HepG2 (cell line): ENCODE measurements at regions not wholly inside any gene's neighbourhood (a gene's known extent, or its start where the extent isn't known, plus 50 kb on each side); places are given as distances from the start of the nearest gene placed in this dataset.

ENCODE experiments used
- ATAC-seq: fragments of 200-7000 bp; cut with Tn5 transposase; 3 replicates; pipeline ENCODE4 v1.9.1; 2020; ENCODE audit warnings: mild to moderate bottlenecking, moderate library complexity
- BruUV-seq: library from RNA; stranded (reverse); fragments of 400-500 nt; replicated peaks from 2 replicates; lab custom pipeline; 2021; lab: Mats Ljungman, UMichigan
- CTCF ChIA-PET: fragments of 300-600 bp; formaldehyde crosslinking; extraction: SDS; loops from one replicate; lab custom pipeline; 2021; ENCODE audit warnings: low total read pairs, inconsistent platforms, low intra/inter-chr PET ratio; lab: Yijun Ruan, JAX
- POLR2A ChIA-PET: fragments of 350-600 bp; sonication (Branson Sonifier 250); formaldehyde crosslinking; loops from one replicate; lab custom pipeline; 2020; ENCODE audit warnings: antibody characterized with exemption, inconsistent platforms; lab: Yijun Ruan, JAX
- DNase-seq: peaks from one replicate; pipeline ENCODE4 v3.0.0-alpha.2; 2015; ENCODE audit warnings: low spot score
- FAIRE-seq: peaks from 3 replicates; lab custom pipeline; 2011; peaks lifted over from hg19 to GRCh38; lab: Jason Lieb, UNC
- H2AFZ ChIP-seq: one replicate; pipeline ENCODE4 v1.6.1; 2011; ENCODE audit warnings: low read length, inconsistent platforms
- H3K27ac ChIP-seq: fragments of 300-600 bp; 3 replicates; pipeline ENCODE4 v1.8.0; 2011; ENCODE audit warnings: mixed run types, mild to moderate bottlenecking, mixed read lengths, low read length, inconsistent platforms; ENCODE audit not compliant: insufficient read depth; ENCODE audit errors: extremely low read length
- H3K27me3 ChIP-seq, 2 experiments: fragments of 200-600 bp in 1 of 2; 2 replicates in 1 of 2; 3 replicates in 1 of 2; pipeline versions ENCODE4 v1.6.0 to v1.8.0; 2011; ENCODE audit warnings: low read length in 2 of 2, mild to moderate bottlenecking in 2 of 2, moderate library complexity in 2 of 2, inconsistent platforms in 1 of 2; ENCODE audit not compliant: insufficient read depth in 2 of 2, control insufficient read depth in 1 of 2
- H3K36me3 ChIP-seq, 2 experiments: fragments of 200-600 bp in 1 of 2; replicated peaks in 1 of 2; 2 replicates in 1 of 2; 3 replicates in 1 of 2; pipeline versions ENCODE4 v1.5.1 to v1.8.0; 2011; ENCODE audit warnings: low read length in 2 of 2, inconsistent platforms in 1 of 2; ENCODE audit not compliant: insufficient read depth in 2 of 2, control insufficient read depth in 1 of 2
- H3K4me1 ChIP-seq: 2 replicates; pipeline ENCODE4 v1.5.1; 2012; ENCODE audit warnings: low read length, inconsistent platforms; ENCODE audit not compliant: insufficient read depth
- H3K4me2 ChIP-seq: 2 replicates; pipeline ENCODE4 v1.6.0; 2011; ENCODE audit warnings: low read depth, low read length, inconsistent platforms
- H3K4me3 ChIP-seq, 3 experiments: fragments of 200-600 bp in 1 of 3; sonication (generic), shearing (Covaris generic) in 1 of 3; replicated peaks in 1 of 3; 2 replicates each; pipeline ENCODE4 v1.5.1; 2011 to 2016; ENCODE audit warnings: low read length in 3 of 3, inconsistent platforms in 2 of 3, low read depth in 2 of 3, mild to moderate bottlenecking in 2 of 3, control low read depth in 1 of 3, mixed read lengths in 1 of 3; ENCODE audit not compliant: insufficient read depth in 1 of 3
- H3K79me2 ChIP-seq: one replicate; pipeline ENCODE4 v1.6.1; 2011; ENCODE audit warnings: low read length, inconsistent platforms; ENCODE audit not compliant: insufficient read depth
- H3K9ac ChIP-seq: 2 replicates; pipeline ENCODE4 v1.6.0; 2011; ENCODE audit warnings: mild to moderate bottlenecking, low read depth, low read length, inconsistent platforms; ENCODE audit not compliant: insufficient read depth
- H3K9me3 ChIP-seq: 2 replicates; pipeline ENCODE4 v1.5.1; 2012; ENCODE audit warnings: mild to moderate bottlenecking, low read length
- H4K20me1 ChIP-seq: 2 replicates; pipeline ENCODE4 v1.6.0; 2011; ENCODE audit warnings: inconsistent platforms, mild to moderate bottlenecking, low read length, moderate library complexity; ENCODE audit not compliant: insufficient read depth
- GTF3A ChIP-seq: sonication (generic); formaldehyde crosslinking; conservative IDR thresholded peaks from 2 replicates; pipeline ENCODE4 v1.4.0; 2020; ENCODE audit warnings: mild to moderate bottlenecking, missing genetic modification reagents
- ISL2 ChIP-seq: sonication (generic); formaldehyde crosslinking; IDR thresholded peaks from 2 replicates; pipeline ENCODE4 v1.5.0; 2020; ENCODE audit warnings: missing genetic modification reagents
- KDM3A ChIP-seq: IDR thresholded peaks from 2 replicates; pipeline ENCODE4 v1.6.1; 2018; ENCODE audit warnings: low read depth, missing compliant biosample characterization
- KLF13 ChIP-seq: sonication (generic); formaldehyde crosslinking; IDR thresholded peaks from 2 replicates; pipeline ENCODE4 v1.4.0; 2020; ENCODE audit warnings: mild to moderate bottlenecking, missing genetic modification reagents
- RBAK ChIP-seq: sonication (generic); formaldehyde crosslinking; IDR thresholded peaks from 2 replicates; pipeline ENCODE4 v1.5.1; 2020; ENCODE audit warnings: mild to moderate bottlenecking, missing genetic modification reagents
- RFXAP ChIP-seq: sonication (generic); formaldehyde crosslinking; IDR thresholded peaks from 2 replicates; pipeline ENCODE4 v1.4.0; 2020; ENCODE audit warnings: missing genetic modification reagents, borderline replicate concordance
- RNF2 ChIP-seq: fragments of 450-650 bp; conservative IDR thresholded peaks from 2 replicates; pipeline ENCODE4 v1.6.1; 2016; ENCODE audit warnings: low read depth
- SAP130 ChIP-seq: IDR thresholded peaks from 2 replicates; pipeline ENCODE4 v1.6.1; 2016; ENCODE audit warnings: low read depth
- SYNCRIP ChIP-seq: fragments of 200-400 bp; formaldehyde crosslinking; IDR thresholded peaks from 2 replicates; pipeline ENCODE4 v1.6.1; 2018; ENCODE audit warnings: mild to moderate bottlenecking, low read depth, low read length; ENCODE audit not compliant: insufficient read depth
- TBX3 ChIP-seq: fragments of 450-650 bp; IDR thresholded peaks from 2 replicates; pipeline ENCODE4 v1.6.1; 2017; ENCODE audit warnings: antibody characterized with exemption, mild to moderate bottlenecking, inconsistent platforms, borderline replicate concordance
- U2AF2 ChIP-seq: fragments of 200-400 bp; formaldehyde crosslinking; IDR thresholded peaks from 2 replicates; pipeline ENCODE4 v1.6.1; 2017; ENCODE audit warnings: low read depth, mild to moderate bottlenecking, low read length
- ZBTB38 ChIP-seq: sonication (generic); formaldehyde crosslinking; IDR thresholded peaks from 2 replicates; pipeline ENCODE4 v1.5.1; 2020; ENCODE audit warnings: mild to moderate bottlenecking, missing genetic modification reagents
- ZBTB7B ChIP-seq: sonication (generic); formaldehyde crosslinking; IDR thresholded peaks from 2 replicates; pipeline ENCODE4 v1.4.0; 2020; ENCODE audit warnings: missing genetic modification reagents
- ZNF34 ChIP-seq: sonication (generic); formaldehyde crosslinking; IDR thresholded peaks from 2 replicates; pipeline ENCODE4 v1.4.0; 2020; ENCODE audit warnings: mild to moderate bottlenecking, missing genetic modification reagents, borderline replicate concordance
- ZNF629 ChIP-seq: sonication (generic); formaldehyde crosslinking; conservative IDR thresholded peaks from 2 replicates; pipeline ENCODE4 v1.5.0; 2020; ENCODE audit warnings: missing genetic modification reagents
- ZNF749 ChIP-seq: sonication (generic); formaldehyde crosslinking; IDR thresholded peaks from 2 replicates; pipeline ENCODE4 v1.8.0; 2022; ENCODE audit warnings: mild to moderate bottlenecking, missing genetic modification reagents, moderate library complexity, borderline replicate concordance
- WGBS: methylation state at CpG from one replicate; pipeline ENCODE4 v1.1.6; 2017; ENCODE audit warnings: low lambda C conversion rate; 5-methylcytosine and 5-hydroxymethylcytosine counted together
- in situ Hi-C: cut with HindIII; loops from 2 replicates; pipeline ENCODE4 v1.10.0; 2017; ENCODE audit warnings: low pct_unique_long_range_greater_than_20kb; ENCODE audit not compliant: extremely low pct_ligation_motif_present
- intact Hi-C: fragments of 100-400 bp; cut with micrococcal nuclease; formaldehyde crosslinking; loops from one replicate; pipeline ENCODE4 v1.10.0; 2022; ENCODE audit not compliant: unreplicated experiment
- TF ChIP-seq, protein P1 (sequence below): sonication (generic); formaldehyde crosslinking; conservative IDR thresholded peaks from 2 replicates; pipeline ENCODE4 v1.8.0; 2022; ENCODE audit warnings: low read depth, missing genetic modification reagents
- TF ChIP-seq, protein P2 (sequence below): IDR thresholded peaks from 2 replicates; pipeline ENCODE4 v1.6.1; 2016; ENCODE audit warnings: missing compliant biosample characterization, missing genetic modification reagents, borderline replicate concordance
- TF ChIP-seq, protein P3 (sequence below): sonication (generic); formaldehyde crosslinking; IDR thresholded peaks from 2 replicates; pipeline ENCODE4 v1.9.0; 2021; ENCODE audit warnings: missing genetic modification reagents, borderline replicate concordance

DNA sequence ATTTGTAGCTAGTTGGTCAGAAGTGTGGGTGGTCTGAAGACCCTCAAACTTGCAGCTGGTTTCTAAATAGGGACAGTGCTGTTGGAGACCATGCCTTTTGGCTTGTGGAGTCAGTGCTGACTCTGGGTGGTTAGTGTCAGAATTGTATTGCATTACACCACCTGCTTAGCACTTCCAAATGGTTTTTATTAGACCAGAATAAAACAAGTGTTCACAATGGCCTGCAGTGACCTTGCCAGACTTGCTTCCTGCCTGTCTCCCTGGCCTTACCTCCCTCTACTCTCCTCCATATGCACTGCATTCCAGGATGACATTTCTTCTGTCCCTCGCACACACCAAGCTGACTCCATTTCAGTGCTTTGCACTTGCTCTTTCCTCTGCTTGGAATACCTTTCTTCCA, 72.7 kb upstream of the CNIH3 start (continued):
- TF ChIP-seq, protein P1, sequence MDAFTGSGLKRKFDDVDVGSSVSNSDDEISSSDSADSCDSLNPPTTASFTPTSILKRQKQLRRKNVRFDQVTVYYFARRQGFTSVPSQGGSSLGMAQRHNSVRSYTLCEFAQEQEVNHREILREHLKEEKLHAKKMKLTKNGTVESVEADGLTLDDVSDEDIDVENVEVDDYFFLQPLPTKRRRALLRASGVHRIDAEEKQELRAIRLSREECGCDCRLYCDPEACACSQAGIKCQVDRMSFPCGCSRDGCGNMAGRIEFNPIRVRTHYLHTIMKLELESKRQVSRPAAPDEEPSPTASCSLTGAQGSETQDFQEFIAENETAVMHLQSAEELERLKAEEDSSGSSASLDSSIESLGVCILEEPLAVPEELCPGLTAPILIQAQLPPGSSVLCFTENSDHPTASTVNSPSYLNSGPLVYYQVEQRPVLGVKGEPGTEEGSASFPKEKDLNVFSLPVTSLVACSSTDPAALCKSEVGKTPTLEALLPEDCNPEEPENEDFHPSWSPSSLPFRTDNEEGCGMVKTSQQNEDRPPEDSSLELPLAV: no peak
- TF ChIP-seq RFXAP (no peak), U2AF2 (no peak), ZNF34 (no peak), RBAK (CRISPR knock-in tag) (no peak), RNF2 (no peak), TBX3 (no peak), SYNCRIP (no peak)
- TF ChIP-seq, protein P2, sequence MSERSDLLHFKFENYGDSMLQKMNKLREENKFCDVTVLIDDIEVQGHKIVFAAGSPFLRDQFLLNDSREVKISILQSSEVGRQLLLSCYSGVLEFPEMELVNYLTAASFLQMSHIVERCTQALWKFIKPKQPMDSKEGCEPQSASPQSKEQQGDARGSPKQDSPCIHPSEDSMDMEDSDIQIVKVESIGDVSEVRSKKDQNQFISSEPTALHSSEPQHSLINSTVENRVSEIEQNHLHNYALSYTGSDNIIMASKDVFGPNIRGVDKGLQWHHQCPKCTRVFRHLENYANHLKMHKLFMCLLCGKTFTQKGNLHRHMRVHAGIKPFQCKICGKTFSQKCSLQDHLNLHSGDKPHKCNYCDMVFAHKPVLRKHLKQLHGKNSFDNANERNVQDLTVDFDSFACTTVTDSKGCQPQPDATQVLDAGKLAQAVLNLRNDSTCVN: no peak

DNA sequence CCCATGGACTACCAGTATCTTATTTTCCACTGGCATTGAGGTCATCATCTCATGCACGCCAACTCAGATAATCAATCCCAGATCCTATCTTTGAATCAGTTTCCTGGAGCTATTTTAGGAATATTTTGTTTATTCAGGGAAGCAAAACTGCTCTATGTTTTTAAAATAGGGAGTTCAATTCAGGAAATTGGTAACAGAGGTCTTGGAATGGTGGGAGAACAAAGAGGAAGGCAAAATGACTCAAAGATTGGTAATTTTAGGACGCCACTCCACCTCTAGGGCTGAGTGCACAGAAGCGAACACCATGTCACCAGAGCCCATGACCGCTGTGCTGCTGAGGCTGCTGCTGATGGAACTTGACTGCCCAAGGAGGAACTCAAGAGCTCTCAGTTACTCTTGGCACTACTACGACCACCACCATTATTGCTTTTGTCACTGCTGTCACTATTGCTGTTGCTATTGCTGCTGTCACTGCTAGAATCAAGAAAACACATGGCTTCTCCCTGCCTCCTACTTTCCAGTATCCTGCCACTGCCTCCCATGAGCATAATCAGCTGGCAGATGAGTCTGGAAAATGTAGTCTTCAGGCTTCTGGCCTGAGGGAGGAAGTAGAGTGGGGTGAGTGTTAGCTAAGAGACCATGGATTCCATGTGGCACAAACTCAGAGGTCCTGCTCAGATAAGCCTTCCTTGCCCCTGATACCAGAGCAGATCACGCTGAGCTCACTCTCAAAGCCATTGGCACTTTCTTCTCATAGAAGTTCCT, 71.6 kb upstream of the CNIH3 start:
- TF ChIP-seq ZBTB7B: no peak
- TF ChIP-seq KLF13: no peak
- TF ChIP-seq, protein P3, sequence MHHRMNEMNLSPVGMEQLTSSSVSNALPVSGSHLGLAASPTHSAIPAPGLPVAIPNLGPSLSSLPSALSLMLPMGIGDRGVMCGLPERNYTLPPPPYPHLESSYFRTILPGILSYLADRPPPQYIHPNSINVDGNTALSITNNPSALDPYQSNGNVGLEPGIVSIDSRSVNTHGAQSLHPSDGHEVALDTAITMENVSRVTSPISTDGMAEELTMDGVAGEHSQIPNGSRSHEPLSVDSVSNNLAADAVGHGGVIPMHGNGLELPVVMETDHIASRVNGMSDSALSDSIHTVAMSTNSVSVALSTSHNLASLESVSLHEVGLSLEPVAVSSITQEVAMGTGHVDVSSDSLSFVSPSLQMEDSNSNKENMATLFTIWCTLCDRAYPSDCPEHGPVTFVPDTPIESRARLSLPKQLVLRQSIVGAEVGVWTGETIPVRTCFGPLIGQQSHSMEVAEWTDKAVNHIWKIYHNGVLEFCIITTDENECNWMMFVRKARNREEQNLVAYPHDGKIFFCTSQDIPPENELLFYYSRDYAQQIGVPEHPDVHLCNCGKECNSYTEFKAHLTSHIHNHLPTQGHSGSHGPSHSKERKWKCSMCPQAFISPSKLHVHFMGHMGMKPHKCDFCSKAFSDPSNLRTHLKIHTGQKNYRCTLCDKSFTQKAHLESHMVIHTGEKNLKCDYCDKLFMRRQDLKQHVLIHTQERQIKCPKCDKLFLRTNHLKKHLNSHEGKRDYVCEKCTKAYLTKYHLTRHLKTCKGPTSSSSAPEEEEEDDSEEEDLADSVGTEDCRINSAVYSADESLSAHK (CRISPR knock-in tag): no peak
- no peak for TF ChIP-seq ISL2 (CRISPR knock-in tag)
- TF ChIP-seq GTF3A (CRISPR knock-in tag): no peak
- no peak for TF ChIP-seq ZNF629 (CRISPR knock-in tag)
- TF ChIP-seq ZNF749 (CRISPR knock-in tag): no peak
- TF ChIP-seq SAP130 (CRISPR knock-in tag): no peak
- TF ChIP-seq ZBTB38 (CRISPR knock-in tag): no peak
- TF ChIP-seq KDM3A (CRISPR knock-in tag): no peak
- no peak for ATAC-seq
- 35% methylated on average over 4 of the region's 6 CpGs for WGBS
- no peak overlapping the region for H2AFZ ChIP-seq
- H3K27me3 ChIP-seq: no peaks in the 10 kb centered on the region; a peak in 2 of 5 replicates
- intact Hi-C loops (no loop called here), in situ Hi-C loops (no loop called here)
- no peak overlapping the region for H3K4me2 ChIP-seq
- no peaks in the 10 kb centered on the region for H3K36me3 ChIP-seq
- no peak overlapping the region for H3K9ac ChIP-seq
- FAIRE-seq: no peak
- no peaks in the 10 kb centered on the region for H3K9me3 ChIP-seq
- no peak overlapping the region for H3K4me3 ChIP-seq
- no TSS peak for BruUV-seq
- no peaks in the 10 kb centered on the region for H3K79me2 ChIP-seq
- no peaks in the 10 kb centered on the region for H4K20me1 ChIP-seq
- H3K4me1 ChIP-seq: peaks cover 8% of the 10 kb centered on the region; the same call in 1 of the 2 replicates
- H3K27ac ChIP-seq: no peak overlapping the region
- CTCF ChIA-PET: no interaction called here
- POLR2A ChIA-PET: no interaction called here
- DNase-seq: no peak
